ENCODE measurements at regions not wholly inside any gene's neighbourhood (a gene's known extent, or its start where the extent isn't known, plus 50 kb on each side); places are given as distances from the start of the nearest gene placed in this dataset.

GRCh38 chr3:197440717-197441303 is 115.0 kb downstream of the BDH1 start:
- TF ChIP-seq CTCF (IDR thresholded peaks at IDR 0.05; ENCODE audit: low read depth, low read length, missing control alignments) = no peak
- H3K4me3 ChIP-seq (replicated peaks; ENCODE audit: low read depth, low read length) = no peak overlapping the region
- no peak for DNase-seq (ENCODE audit: extremely low read depth, low read depth)

GRCh38 chr3:197438906-197439305 is 116.9 kb downstream of the BDH1 start:
- DNase-seq (ENCODE audit: extremely low read depth, low read depth) = no peak
- TF ChIP-seq CTCF (IDR thresholded peaks at IDR 0.05; ENCODE audit: low read depth, low read length, missing control alignments) = no peak
- H3K4me3 ChIP-seq (replicated peaks; ENCODE audit: low read depth, low read length) = no peak overlapping the region

- no peak overlapping the region for H3K4me3 ChIP-seq (replicated peaks; ENCODE audit: low read depth, low read length)
- DNase-seq (ENCODE audit: extremely low read depth, low read depth) = no peak
- no peak for TF ChIP-seq CTCF (IDR thresholded peaks at IDR 0.05; ENCODE audit: low read depth, low read length, missing control alignments)
Observed at GRCh38 chr3:197435426-197435825, 120.3 kb downstream of the BDH1 start.

- H3K4me3 ChIP-seq (replicated peaks; ENCODE audit: low read depth, low read length) = no peak overlapping the region
- TF ChIP-seq CTCF (IDR thresholded peaks at IDR 0.05; ENCODE audit: low read depth, low read length, missing control alignments) = no peak
- DNase-seq (ENCODE audit: extremely low read depth, low read depth) = no peak
Observed at GRCh38 chr3:197434830-197435229, 120.9 kb downstream of the BDH1 start.

- no peak overlapping the region for H3K4me3 ChIP-seq (replicated peaks; ENCODE audit: low read depth, low read length)
- DNase-seq (ENCODE audit: extremely low read depth, low read depth) = no peak
- no peak for TF ChIP-seq CTCF (IDR thresholded peaks at IDR 0.05; ENCODE audit: low read depth, low read length, missing control alignments)
Observed at GRCh38 chr3:197432384-197433127, 123.2 kb downstream of the BDH1 start.

- H3K4me3 ChIP-seq (replicated peaks; ENCODE audit: low read depth, low read length) = no peak overlapping the region
- no peak for TF ChIP-seq CTCF (IDR thresholded peaks at IDR 0.05; ENCODE audit: low read depth, low read length, missing control alignments)
- no peak for DNase-seq (ENCODE audit: extremely low read depth, low read depth)
Observed at GRCh38 chr3:197431346-197431910, 124.3 kb downstream of the BDH1 start.

All from HFF-Myc (cell line).